GM23338 (cell line): ENCODE measurements at regions not wholly inside any gene's neighbourhood (a gene's known extent, or its start where the extent isn't known, plus 50 kb on each side); places are given as distances from the start of the nearest gene placed in this dataset.

Experiments used
- CREB1 ChIP-seq: fragments of 250-450 bp; sonication (Bioruptor Pico); IDR thresholded peaks from 2 replicates; pipeline ENCODE4 v1.5.0; 2020; ENCODE audit warnings: low read depth, mild to moderate bottlenecking, moderate library complexity
- EZH2 ChIP-seq: fragments of 200-600 bp; sonication (generic); IDR thresholded peaks from one replicate; pipeline ENCODE4 v1.8.0; 2017; ENCODE audit warnings: antibody characterized with exemption, mild to moderate bottlenecking, low read depth; ENCODE audit not compliant: unreplicated experiment
- EZH2phosphoT487 ChIP-seq: fragments of 200-600 bp; sonication (generic); IDR thresholded peaks from one replicate; pipeline ENCODE4 v1.8.1; 2018; ENCODE audit warnings: antibody characterized with exemption; ENCODE audit not compliant: unreplicated experiment
- JUNB ChIP-seq: IDR thresholded peaks from one replicate; pipeline ENCODE4 v1.6.1; 2016; ENCODE audit warnings: antibody characterized with exemption; ENCODE audit not compliant: unreplicated experiment
- NANOG ChIP-seq: IDR thresholded peaks from 2 replicates; pipeline ENCODE4 v1.6.1; 2016; ENCODE audit warnings: antibody characterized with exemption, borderline replicate concordance
- POLR2AphosphoS5 ChIP-seq: IDR thresholded peaks from 2 replicates; pipeline ENCODE4 v1.6.1; 2016; ENCODE audit warnings: antibody characterized with exemption, low read depth
- STAT1 ChIP-seq: IDR thresholded peaks from one replicate; pipeline ENCODE4 v1.6.1; 2016; ENCODE audit warnings: antibody characterized with exemption; ENCODE audit not compliant: unreplicated experiment
- ZNF114 ChIP-seq: fragments of 250-450 bp; sonication (Bioruptor Pico); IDR thresholded peaks from 2 replicates; pipeline ENCODE4 v1.5.0; 2020; ENCODE audit warnings: mild to moderate bottlenecking, moderate library complexity
- ZNF331 ChIP-seq: fragments of 250-450 bp; sonication (Bioruptor Pico); IDR thresholded peaks from 2 replicates; pipeline ENCODE4 v1.5.0; 2020; ENCODE audit warnings: low read depth, mild to moderate bottlenecking, moderate library complexity
- ZNF462 ChIP-seq: fragments of 250-450 bp; sonication (Bioruptor Pico); IDR thresholded peaks from 2 replicates; pipeline ENCODE4 v1.5.0; 2020; ENCODE audit warnings: mild to moderate bottlenecking, moderate library complexity
- TF ChIP-seq, protein P1 (sequence below), 2 experiments: fragments of 200-600 bp in 1 of 2; sonication (generic) in 1 of 2; conservative IDR thresholded peaks; 2 replicates each; pipeline versions ENCODE4 v1.5.1 to v1.6.1; 2016 to 2017; ENCODE audit warnings: antibody characterized with exemption in 2 of 2, low read depth in 2 of 2, mild to moderate bottlenecking in 2 of 2, moderate library complexity in 1 of 2
- TF ChIP-seq, protein P2 (sequence below): IDR thresholded peaks from one replicate; pipeline ENCODE4 v1.6.1; 2018; ENCODE audit warnings: antibody characterized with exemption; ENCODE audit not compliant: unreplicated experiment
- TF ChIP-seq, protein P3 (sequence below): IDR thresholded peaks from 2 replicates; pipeline ENCODE4 v1.6.1; 2016; ENCODE audit warnings: antibody characterized with exemption

DNA sequence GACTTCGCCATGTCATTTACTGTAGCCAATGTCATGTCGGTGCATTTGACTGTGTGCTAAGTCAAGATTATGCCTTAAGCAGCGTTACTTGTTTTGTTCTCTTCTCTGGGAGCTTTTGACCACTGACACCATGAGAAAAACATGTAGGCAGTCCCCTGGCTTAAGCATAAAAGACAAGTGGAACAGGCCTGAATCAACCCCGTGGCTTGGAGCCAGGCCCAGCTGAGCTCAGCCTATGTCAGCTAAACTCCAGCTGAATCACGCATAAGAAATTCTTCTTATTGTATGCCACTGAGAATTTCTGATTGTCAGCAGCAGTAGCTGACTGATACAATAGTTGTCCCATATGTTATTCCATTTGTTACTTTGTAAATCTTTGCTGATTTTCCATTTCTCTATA lies 261.9 kb downstream of the CBLL2 start:
- TF ChIP-seq, protein P1, sequence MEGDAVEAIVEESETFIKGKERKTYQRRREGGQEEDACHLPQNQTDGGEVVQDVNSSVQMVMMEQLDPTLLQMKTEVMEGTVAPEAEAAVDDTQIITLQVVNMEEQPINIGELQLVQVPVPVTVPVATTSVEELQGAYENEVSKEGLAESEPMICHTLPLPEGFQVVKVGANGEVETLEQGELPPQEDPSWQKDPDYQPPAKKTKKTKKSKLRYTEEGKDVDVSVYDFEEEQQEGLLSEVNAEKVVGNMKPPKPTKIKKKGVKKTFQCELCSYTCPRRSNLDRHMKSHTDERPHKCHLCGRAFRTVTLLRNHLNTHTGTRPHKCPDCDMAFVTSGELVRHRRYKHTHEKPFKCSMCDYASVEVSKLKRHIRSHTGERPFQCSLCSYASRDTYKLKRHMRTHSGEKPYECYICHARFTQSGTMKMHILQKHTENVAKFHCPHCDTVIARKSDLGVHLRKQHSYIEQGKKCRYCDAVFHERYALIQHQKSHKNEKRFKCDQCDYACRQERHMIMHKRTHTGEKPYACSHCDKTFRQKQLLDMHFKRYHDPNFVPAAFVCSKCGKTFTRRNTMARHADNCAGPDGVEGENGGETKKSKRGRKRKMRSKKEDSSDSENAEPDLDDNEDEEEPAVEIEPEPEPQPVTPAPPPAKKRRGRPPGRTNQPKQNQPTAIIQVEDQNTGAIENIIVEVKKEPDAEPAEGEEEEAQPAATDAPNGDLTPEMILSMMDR (conservative IDR thresholded peaks at IDR 0.05; ENCODE audit: low read depth in 2 of 2): no peak
- TF ChIP-seq POLR2AphosphoS5 (no peak), ZNF462 (CRISPR knock-in tag) (no peak), EZH2phosphoT487 (no peak), EZH2 (no peak), JUNB (no peak), CREB1 (CRISPR knock-in tag) (no peak), ZNF331 (CRISPR knock-in tag) (no peak), STAT1 (no peak), NANOG (no peak), ZNF114 (CRISPR knock-in tag) (no peak)
- TF ChIP-seq, protein P2, sequence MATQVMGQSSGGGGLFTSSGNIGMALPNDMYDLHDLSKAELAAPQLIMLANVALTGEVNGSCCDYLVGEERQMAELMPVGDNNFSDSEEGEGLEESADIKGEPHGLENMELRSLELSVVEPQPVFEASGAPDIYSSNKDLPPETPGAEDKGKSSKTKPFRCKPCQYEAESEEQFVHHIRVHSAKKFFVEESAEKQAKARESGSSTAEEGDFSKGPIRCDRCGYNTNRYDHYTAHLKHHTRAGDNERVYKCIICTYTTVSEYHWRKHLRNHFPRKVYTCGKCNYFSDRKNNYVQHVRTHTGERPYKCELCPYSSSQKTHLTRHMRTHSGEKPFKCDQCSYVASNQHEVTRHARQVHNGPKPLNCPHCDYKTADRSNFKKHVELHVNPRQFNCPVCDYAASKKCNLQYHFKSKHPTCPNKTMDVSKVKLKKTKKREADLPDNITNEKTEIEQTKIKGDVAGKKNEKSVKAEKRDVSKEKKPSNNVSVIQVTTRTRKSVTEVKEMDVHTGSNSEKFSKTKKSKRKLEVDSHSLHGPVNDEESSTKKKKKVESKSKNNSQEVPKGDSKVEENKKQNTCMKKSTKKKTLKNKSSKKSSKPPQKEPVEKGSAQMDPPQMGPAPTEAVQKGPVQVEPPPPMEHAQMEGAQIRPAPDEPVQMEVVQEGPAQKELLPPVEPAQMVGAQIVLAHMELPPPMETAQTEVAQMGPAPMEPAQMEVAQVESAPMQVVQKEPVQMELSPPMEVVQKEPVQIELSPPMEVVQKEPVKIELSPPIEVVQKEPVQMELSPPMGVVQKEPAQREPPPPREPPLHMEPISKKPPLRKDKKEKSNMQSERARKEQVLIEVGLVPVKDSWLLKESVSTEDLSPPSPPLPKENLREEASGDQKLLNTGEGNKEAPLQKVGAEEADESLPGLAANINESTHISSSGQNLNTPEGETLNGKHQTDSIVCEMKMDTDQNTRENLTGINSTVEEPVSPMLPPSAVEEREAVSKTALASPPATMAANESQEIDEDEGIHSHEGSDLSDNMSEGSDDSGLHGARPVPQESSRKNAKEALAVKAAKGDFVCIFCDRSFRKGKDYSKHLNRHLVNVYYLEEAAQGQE: no peak
- TF ChIP-seq, protein P3, sequence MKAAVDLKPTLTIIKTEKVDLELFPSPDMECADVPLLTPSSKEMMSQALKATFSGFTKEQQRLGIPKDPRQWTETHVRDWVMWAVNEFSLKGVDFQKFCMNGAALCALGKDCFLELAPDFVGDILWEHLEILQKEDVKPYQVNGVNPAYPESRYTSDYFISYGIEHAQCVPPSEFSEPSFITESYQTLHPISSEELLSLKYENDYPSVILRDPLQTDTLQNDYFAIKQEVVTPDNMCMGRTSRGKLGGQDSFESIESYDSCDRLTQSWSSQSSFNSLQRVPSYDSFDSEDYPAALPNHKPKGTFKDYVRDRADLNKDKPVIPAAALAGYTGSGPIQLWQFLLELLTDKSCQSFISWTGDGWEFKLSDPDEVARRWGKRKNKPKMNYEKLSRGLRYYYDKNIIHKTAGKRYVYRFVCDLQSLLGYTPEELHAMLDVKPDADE: no peak
